NCI-H2107 (cell line): ENCODE measurements at regions not wholly inside any gene's neighbourhood (a gene's known extent, or its start where the extent isn't known, plus 50 kb on each side); places are given as distances from the start of the nearest gene placed in this dataset.

Source experiments
- DNase-seq: peaks from one replicate; lab custom pipeline; 2025; lab: John Stamatoyannopoulos, UW

GRCh38 chr4:183852910-183853547 is 52.1 kb upstream of the STOX2 start:
- DNase-seq: no peak

GRCh38 chr4:183853548-183853940 is 51.6 kb upstream of the STOX2 start:
- no peak for DNase-seq
